ENCODE measurements at regions not wholly inside any gene's neighbourhood (a gene's known extent, or its start where the extent isn't known, plus 50 kb on each side); places are given as distances from the start of the nearest gene placed in this dataset.

DNA sequence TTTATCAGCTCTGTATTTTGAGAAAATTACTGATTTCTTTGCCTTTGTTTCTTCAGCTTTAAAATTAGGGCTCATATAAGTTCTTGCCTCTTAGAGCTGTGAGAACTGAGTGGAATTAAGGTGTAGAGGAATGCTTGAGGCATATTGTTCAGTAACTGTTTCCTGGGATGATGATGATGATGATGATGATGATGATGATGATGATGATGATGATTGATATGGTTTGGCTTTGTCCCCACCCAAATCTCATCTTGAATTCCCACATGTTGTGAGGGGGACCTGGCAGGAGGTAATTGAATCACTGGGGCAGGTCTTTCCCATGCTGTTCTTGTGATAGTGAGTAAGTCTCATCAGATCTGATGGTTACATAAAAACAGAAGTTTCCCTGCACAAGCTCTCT lies 118.7 kb downstream of the CHRM3 start:
- no peak for DNase-seq (ENCODE audit: extremely low read depth, low read depth)
- TF ChIP-seq, protein P1, sequence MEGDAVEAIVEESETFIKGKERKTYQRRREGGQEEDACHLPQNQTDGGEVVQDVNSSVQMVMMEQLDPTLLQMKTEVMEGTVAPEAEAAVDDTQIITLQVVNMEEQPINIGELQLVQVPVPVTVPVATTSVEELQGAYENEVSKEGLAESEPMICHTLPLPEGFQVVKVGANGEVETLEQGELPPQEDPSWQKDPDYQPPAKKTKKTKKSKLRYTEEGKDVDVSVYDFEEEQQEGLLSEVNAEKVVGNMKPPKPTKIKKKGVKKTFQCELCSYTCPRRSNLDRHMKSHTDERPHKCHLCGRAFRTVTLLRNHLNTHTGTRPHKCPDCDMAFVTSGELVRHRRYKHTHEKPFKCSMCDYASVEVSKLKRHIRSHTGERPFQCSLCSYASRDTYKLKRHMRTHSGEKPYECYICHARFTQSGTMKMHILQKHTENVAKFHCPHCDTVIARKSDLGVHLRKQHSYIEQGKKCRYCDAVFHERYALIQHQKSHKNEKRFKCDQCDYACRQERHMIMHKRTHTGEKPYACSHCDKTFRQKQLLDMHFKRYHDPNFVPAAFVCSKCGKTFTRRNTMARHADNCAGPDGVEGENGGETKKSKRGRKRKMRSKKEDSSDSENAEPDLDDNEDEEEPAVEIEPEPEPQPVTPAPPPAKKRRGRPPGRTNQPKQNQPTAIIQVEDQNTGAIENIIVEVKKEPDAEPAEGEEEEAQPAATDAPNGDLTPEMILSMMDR (IDR thresholded peaks at IDR 0.05; ENCODE audit: low read depth, low read length), result no peak

DNA sequence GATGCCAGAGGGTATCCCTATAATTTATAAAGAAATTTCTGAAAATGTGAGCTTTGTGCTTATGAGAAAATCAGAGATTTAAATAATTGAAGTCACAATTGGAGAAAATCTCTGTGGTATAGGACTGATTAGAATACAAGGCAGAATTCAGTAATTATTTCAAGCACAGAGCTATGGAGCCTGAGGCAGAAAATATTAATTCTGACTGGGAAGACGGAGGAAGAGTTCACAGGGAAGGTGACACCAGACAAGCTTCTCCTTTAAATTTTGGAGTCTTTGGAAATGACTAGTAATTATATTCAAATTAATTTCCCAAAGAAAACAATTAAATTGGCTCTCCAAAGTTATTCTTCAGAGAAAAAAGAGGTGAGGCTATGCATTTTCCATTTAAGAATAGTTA lies 121.5 kb downstream of the CHRM3 start:
- DNase-seq (ENCODE audit: extremely low read depth, low read depth), result no peak
- TF ChIP-seq, protein P1 (IDR thresholded peaks at IDR 0.05; ENCODE audit: low read depth, low read length), result no peak

DNA sequence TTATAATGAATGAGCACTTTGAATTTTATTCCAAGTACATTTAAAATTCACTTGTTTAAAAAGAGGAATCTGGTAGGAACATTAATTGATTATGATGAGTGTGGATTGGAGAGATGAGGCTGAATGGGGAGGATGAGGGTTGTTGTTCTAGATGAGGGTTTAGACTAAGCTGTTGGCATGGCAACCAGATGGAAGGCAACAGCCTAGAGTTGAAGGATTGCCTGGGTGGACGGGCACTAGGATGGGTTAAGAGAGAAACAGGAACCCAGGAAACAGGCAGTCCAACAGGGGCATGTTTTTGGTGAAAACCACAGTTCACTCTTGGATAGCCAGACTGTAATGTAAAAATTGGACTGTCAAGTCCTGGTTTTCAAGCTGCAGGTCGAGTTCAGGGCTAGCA lies 125.5 kb downstream of the CHRM3 start:
- DNase-seq (ENCODE audit: extremely low read depth, low read depth), result no peak
- TF ChIP-seq, protein P1 (IDR thresholded peaks at IDR 0.05; ENCODE audit: low read depth, low read length), result no peak

DNA sequence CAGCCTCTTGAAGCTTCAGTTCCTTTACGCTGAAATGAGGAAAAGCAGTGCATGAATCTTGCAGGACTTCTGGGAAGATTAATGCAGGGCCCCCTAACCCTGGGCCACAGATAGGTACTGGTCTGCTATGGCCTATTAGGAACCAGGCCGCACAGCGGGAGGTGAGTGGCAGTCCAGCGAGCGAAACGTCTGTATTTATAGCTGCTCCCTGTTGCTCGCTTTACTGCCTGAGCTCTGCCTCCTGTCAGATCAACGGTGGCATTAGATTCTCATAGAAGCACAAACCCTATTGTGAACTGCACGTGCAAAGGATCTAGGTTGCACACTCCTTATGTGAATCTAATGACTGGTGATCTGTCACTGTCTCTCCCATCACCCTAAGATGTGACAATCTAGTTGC lies 130.2 kb downstream of the CHRM3 start:
- TF ChIP-seq, protein P1 (IDR thresholded peaks at IDR 0.05; ENCODE audit: low read depth, low read length), result no peak

DNA sequence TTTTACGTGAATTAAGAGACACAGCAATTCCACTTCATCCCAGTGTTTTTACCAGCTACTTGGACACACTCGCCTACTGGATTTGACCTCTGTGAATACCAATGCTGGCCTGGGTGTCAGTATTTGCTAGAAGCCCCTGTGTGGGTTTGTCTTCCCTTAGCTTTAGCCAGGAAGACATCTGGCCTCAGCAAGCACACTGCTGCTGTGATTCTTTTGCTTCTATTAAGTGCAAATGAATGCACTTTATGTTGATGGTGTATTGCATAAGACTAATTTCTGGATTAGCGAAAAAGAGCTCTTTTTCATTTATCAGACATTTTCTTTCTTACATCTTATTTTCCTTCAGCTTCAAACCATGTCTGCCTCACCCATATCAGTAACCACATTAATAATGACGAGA lies 140.0 kb downstream of the CHRM3 start:
- TF ChIP-seq, protein P1 (IDR thresholded peaks at IDR 0.05; ENCODE audit: low read depth, low read length), result no peak
- no peak for DNase-seq (ENCODE audit: extremely low read depth, low read depth)

More for the DNA sequence above, 130.2 kb downstream of the CHRM3 start:
- DNase-seq (ENCODE audit: extremely low read depth, low read depth), result no peak

DNA sequence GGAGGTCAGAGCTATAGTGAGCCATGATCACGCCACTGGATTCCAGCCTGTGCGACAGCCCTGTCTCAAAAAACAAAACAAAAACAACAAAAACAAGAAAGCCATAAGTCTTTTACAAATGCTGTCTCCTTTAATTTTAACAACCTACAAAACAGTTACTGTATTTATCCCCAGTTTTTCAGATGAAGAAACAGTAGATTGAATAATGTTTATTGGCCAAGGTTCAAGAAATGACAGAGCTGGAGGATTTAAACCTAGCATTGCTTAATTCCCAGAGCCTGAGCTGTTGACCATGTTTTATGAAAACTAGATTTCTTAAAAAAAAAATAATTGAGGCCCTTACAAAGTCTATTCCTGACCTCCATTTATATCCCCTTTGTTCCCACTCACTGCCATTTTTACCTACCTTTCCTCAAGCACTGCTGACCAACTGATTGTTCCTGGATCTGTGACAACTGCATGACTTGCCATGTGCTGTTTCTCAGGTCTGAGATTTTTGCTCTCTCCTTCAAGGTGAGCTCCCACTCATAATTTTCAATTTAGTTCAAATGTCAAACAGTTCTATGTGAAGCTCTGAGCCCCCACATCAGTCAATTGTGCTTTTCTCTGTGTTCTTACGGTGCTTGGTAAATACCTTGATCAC lies 140.8 kb downstream of the CHRM3 start:
- DNase-seq (ENCODE audit: extremely low read depth, low read depth), result no peak
- TF ChIP-seq, protein P1 (IDR thresholded peaks at IDR 0.05; ENCODE audit: low read depth, low read length), result no peak

DNA sequence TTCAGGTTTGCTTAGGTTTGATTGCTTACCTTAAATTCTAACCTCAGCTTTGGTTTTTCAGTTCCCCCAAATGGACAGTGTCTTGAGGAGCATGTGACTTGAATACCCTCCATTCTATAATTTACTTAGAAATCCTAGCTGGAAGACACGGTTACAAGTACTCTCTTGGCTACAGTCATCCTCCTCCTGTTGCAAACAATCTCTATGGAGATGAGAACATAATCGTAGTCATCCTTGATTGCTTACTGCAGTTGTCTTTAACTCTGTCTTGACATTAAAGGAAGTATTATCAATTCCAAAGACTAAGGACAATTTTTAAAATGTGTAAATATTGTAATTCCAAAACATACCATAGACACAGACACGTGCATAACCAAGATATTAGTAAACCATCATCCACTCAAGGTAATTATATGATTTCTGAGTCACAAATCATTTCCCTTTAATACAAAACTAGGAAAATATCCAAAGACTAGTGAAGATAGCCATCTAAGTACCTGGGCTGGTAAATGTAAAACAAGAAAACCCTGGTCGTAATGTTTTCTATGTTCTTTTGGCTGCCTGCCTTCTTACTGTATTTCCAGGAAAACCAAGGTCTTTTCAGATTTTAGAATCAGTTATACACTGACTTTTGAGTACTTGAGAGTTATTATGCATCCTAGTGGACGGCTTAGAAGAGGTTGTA lies 149.9 kb downstream of the CHRM3 start:
- TF ChIP-seq, protein P1 (IDR thresholded peaks at IDR 0.05; ENCODE audit: low read depth, low read length), result no peak
- no peak for DNase-seq (ENCODE audit: extremely low read depth, low read depth)

All from AG09319 (cell line).